ENCODE measurements at regions not wholly inside any gene's neighbourhood (a gene's known extent, or its start where the extent isn't known, plus 50 kb on each side); places are given as distances from the start of the nearest gene placed in this dataset.
"Not testable (repeated sequence)": the region's sequence is repeated elsewhere in the genome, so short reads cannot be mapped to it uniquely, and the experiment has no call there.

- intact Hi-C loops (cut with DNase I; ENCODE audit: low total_unique reads): no loop called here
- in situ Hi-C loops (cut with MboI; ENCODE audit: low sequenced_read_pairs in 4 of 4): no loop called here
- no peak for TF ChIP-seq POLR2A (IDR thresholded peaks at IDR 0.05)
- no peak for TF ChIP-seq CTCF (IDR thresholded peaks at IDR 0.05 in 4 of 5, conservative IDR thresholded peaks at IDR 0.05 in 1 of 5)
- H3K27me3 ChIP-seq: no peaks in the 10 kb centered on the region
- H3K4me3 ChIP-seq: no peak overlapping the region
- H3K9me3 ChIP-seq: no peaks in the 10 kb centered on the region
- H3K4me1 ChIP-seq: no peaks in the 10 kb centered on the region
- ATAC-seq: no peak
- DNase-seq: no peak
- no peaks in the 10 kb centered on the region for H3K36me3 ChIP-seq
- no peak overlapping the region for H3K27ac ChIP-seq
These were observed 148.7 kb upstream of the EDNRB start for GRCh38 chr13:78067290-78067689.

- no peaks in the 10 kb centered on the region for H3K27me3 ChIP-seq
- H3K27ac ChIP-seq: no peak overlapping the region
- no peaks in the 10 kb centered on the region for H3K9me3 ChIP-seq
- DNase-seq (no peak), ATAC-seq (no peak)
- no peak for TF ChIP-seq POLR2A (IDR thresholded peaks at IDR 0.05)
- TF ChIP-seq CTCF (IDR thresholded peaks at IDR 0.05 in 4 of 5, conservative IDR thresholded peaks at IDR 0.05 in 1 of 5): no peak
- in situ Hi-C loops (cut with MboI; ENCODE audit: low sequenced_read_pairs in 4 of 4): no loop called here
- H3K4me1 ChIP-seq: no peaks in the 10 kb centered on the region
- H3K36me3 ChIP-seq: no peaks in the 10 kb centered on the region
- H3K4me3 ChIP-seq: no peak overlapping the region
- intact Hi-C loops (cut with DNase I; ENCODE audit: low total_unique reads): no loop called here
These were observed 146.5 kb upstream of the EDNRB start for GRCh38 chr13:78065141-78065540.

DNA sequence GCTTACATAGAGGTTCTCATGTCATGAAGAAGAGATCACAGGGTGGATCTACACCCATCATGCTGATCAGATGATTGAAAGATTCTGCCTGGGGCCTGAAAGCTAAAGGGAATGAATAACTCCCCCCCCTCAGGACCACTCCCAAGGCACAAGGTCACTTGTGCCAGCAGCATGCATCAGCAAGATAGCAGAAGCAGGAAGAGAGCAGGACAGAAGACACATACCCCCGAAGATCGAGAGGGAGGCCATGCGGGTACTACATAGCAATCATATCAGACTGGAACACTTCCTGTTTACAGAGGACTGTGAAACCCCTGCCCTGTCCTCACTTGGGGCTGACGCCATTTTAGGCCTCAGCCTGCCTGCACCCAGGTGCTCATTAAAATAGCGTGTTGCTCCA, 143.2 kb upstream of the EDNRB start:
- no peak overlapping the region for H3K27ac ChIP-seq
- intact Hi-C loops (cut with DNase I; ENCODE audit: low total_unique reads): no loop called here
- ATAC-seq: no peak
- in situ Hi-C loops (cut with MboI; ENCODE audit: low sequenced_read_pairs in 4 of 4): no loop called here
- no peak overlapping the region for H3K4me3 ChIP-seq
- no peaks in the 10 kb centered on the region for H3K27me3 ChIP-seq
- DNase-seq: no peak
- H3K36me3 ChIP-seq: no peaks in the 10 kb centered on the region
- H3K4me1 ChIP-seq: no peaks in the 10 kb centered on the region
- TF ChIP-seq CTCF (IDR thresholded peaks at IDR 0.05 in 4 of 5, conservative IDR thresholded peaks at IDR 0.05 in 1 of 5) (no peak), POLR2A (IDR thresholded peaks at IDR 0.05) (no peak)
- no peaks in the 10 kb centered on the region for H3K9me3 ChIP-seq

GRCh38 chr13:78060966-78061365, 142.3 kb upstream of the EDNRB start:
- ATAC-seq: no peak
- no peaks in the 10 kb centered on the region for H3K27me3 ChIP-seq
- DNase-seq: no peak
- TF ChIP-seq POLR2A (IDR thresholded peaks at IDR 0.05) (no peak), CTCF (IDR thresholded peaks at IDR 0.05 in 4 of 5, conservative IDR thresholded peaks at IDR 0.05 in 1 of 5) (no peak)
- H3K9me3 ChIP-seq: no peaks in the 10 kb centered on the region
- intact Hi-C loops (cut with DNase I; ENCODE audit: low total_unique reads) (no loop called here), in situ Hi-C loops (cut with MboI; ENCODE audit: low sequenced_read_pairs in 4 of 4) (no loop called here)
- no peaks in the 10 kb centered on the region for H3K4me1 ChIP-seq
- no peak overlapping the region for H3K27ac ChIP-seq
- H3K36me3 ChIP-seq: no peaks in the 10 kb centered on the region
- no peak overlapping the region for H3K4me3 ChIP-seq

DNA sequence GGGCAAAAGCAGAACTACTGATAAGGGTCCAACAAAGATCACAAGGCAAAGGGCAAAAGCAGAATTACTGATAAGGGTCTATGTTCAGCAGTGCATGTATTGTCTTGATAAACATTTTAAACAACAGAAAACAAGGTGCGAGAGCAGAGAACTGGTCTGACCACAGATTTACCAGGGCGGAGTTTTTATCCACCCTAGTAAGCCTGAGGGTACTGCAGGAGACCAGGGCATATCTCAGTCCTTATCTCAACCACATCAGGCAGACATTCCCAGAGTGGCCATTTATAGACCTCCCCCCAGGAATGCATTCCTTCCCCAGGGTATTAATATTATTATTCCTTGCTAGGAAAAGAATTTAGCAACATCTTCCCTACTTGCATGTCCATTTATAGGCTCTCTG, 138.2 kb upstream of the EDNRB start:
- H3K27me3 ChIP-seq; DNase-seq; intact Hi-C loops (cut with DNase I; ENCODE audit: low total_unique reads); ATAC-seq; H3K27ac ChIP-seq; H3K4me3 ChIP-seq; H3K36me3 ChIP-seq; H3K4me1 ChIP-seq; H3K9me3 ChIP-seq; in situ Hi-C loops (cut with MboI; ENCODE audit: low sequenced_read_pairs in 4 of 4): not testable (repeated sequence)
